Caki2 (cell line): ENCODE measurements at regions not wholly inside any gene's neighbourhood (a gene's known extent, or its start where the extent isn't known, plus 50 kb on each side); places are given as distances from the start of the nearest gene placed in this dataset.
"Not testable (repeated sequence)": the region's sequence is repeated elsewhere in the genome, so short reads cannot be mapped to it uniquely, and the experiment has no call there.

Experiments used
- DNase-seq: peaks from one replicate; pipeline ENCODE4 v3.0.0-alpha.2; 2015; ENCODE audit warnings: low read depth
- in situ Hi-C: cut with HindIII; loops from 2 replicates; pipeline ENCODE4 v1.10.0; 2016; ENCODE audit warnings: low sequenced_read_pairs, low pct_unique_long_range_greater_than_20kb, mixed read lengths

- in situ Hi-C loops = no loop called here
- DNase-seq = no peak
These were observed 235.7 kb upstream of the ELL2 start for GRCh38 chr5:96197347-96197746.

- DNase-seq = no peak
- in situ Hi-C loops = no loop called here
These were observed 235.2 kb upstream of the ELL2 start for GRCh38 chr5:96196890-96197289.

GRCh38 chr5:96196407-96196806 lies 234.8 kb upstream of the ELL2 start:
- no peak for DNase-seq
- in situ Hi-C loops = no loop called here

- in situ Hi-C loops = no loop called here
- no peak for DNase-seq
These were observed 233.5 kb upstream of the ELL2 start for GRCh38 chr5:96195123-96195522.

- DNase-seq = no peak
- in situ Hi-C loops = no loop called here
These were observed 232.9 kb upstream of the ELL2 start for GRCh38 chr5:96194593-96194992.

GRCh38 chr5:96193946-96194345 lies 232.3 kb upstream of the ELL2 start:
- in situ Hi-C loops = no loop called here
- DNase-seq = no peak

- DNase-seq = no peak
- in situ Hi-C loops = no loop called here
These were observed 228.3 kb upstream of the ELL2 start for GRCh38 chr5:96189987-96190386.

- DNase-seq = no peak
- in situ Hi-C loops = no loop called here
These were observed 227.6 kb upstream of the ELL2 start for GRCh38 chr5:96189028-96189826.

GRCh38 chr5:96187309-96188027 lies 225.8 kb upstream of the ELL2 start:
- in situ Hi-C loops = no loop called here
- DNase-seq = no peak

GRCh38 chr5:96184510-96184909 lies 222.9 kb upstream of the ELL2 start:
- DNase-seq, in situ Hi-C loops: not testable (repeated sequence)

- in situ Hi-C loops = no loop called here
- no peak for DNase-seq
These were observed 219.2 kb upstream of the ELL2 start for GRCh38 chr5:96180684-96181435.

GRCh38 chr5:96177303-96177869 lies 215.7 kb upstream of the ELL2 start:
- in situ Hi-C loops = no loop called here
- DNase-seq = no peak

GRCh38 chr5:96176022-96176421 lies 214.4 kb upstream of the ELL2 start:
- in situ Hi-C loops = no loop called here

GRCh38 chr5:96175090-96175489 lies 213.4 kb upstream of the ELL2 start:
- DNase-seq = no peak
- in situ Hi-C loops = no loop called here

More at GRCh38 chr5:96176022-96176421, 214.4 kb upstream of the ELL2 start:
- no peak for DNase-seq

- no peak for DNase-seq
- in situ Hi-C loops = no loop called here
These were observed 211.7 kb upstream of the ELL2 start for GRCh38 chr5:96173366-96173765.

- DNase-seq = no peak
- in situ Hi-C loops = no loop called here
These were observed 210.8 kb upstream of the ELL2 start for GRCh38 chr5:96172436-96172835.

GRCh38 chr5:96171973-96172372 lies 210.3 kb upstream of the ELL2 start:
- in situ Hi-C loops, DNase-seq: not testable (repeated sequence)

GRCh38 chr5:96170481-96171125 lies 209.0 kb upstream of the ELL2 start:
- DNase-seq, in situ Hi-C loops: not testable (repeated sequence)
